ENCODE measurements at regions not wholly inside any gene's neighbourhood (a gene's known extent, or its start where the extent isn't known, plus 50 kb on each side); places are given as distances from the start of the nearest gene placed in this dataset.

DNA sequence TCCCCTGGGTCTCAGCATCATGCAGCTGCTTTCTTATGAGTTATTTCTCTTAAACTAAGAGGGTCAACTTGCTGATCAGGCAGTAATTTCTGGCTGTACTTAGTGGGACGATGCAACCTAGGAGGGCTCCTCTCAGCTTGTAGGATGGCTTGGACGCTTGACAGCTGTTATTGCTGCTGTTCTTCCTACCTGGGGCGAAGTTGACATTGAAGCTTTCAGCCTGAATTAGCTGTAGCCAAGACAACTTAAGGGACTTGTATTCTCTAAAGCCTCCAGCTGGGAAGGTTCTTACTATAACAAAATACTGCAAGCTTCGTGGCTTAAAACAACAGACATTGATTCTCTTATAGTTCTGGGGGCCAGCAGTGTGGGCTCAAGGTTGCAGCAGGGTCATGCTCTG lies 224.9 kb downstream of the ACTR3B start:
- TF ChIP-seq, protein P1, sequence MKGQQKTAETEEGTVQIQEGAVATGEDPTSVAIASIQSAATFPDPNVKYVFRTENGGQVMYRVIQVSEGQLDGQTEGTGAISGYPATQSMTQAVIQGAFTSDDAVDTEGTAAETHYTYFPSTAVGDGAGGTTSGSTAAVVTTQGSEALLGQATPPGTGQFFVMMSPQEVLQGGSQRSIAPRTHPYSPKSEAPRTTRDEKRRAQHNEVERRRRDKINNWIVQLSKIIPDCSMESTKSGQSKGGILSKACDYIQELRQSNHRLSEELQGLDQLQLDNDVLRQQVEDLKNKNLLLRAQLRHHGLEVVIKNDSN (IDR thresholded peaks at IDR 0.05) = no peak
- TF ChIP-seq TEAD4 (IDR thresholded peaks at IDR 0.05) (no peak), EGR1 (IDR thresholded peaks at IDR 0.05) (no peak), CEBPB (IDR thresholded peaks at IDR 0.05) (no peak), YY1 (IDR thresholded peaks at IDR 0.05; ENCODE audit: low read depth) (no peak), FOXM1 (IDR thresholded peaks at IDR 0.05; ENCODE audit: borderline replicate concordance, low read depth) (no peak), ZBTB7A (IDR thresholded peaks at IDR 0.05; ENCODE audit: low read depth) (no peak), NFIC (IDR thresholded peaks at IDR 0.05) (no peak), CREB1 (IDR thresholded peaks at IDR 0.05; ENCODE audit: low read depth) (no peak), TAF1 (IDR thresholded peaks at IDR 0.05; ENCODE audit: low read depth) (no peak), EP300 (IDR thresholded peaks at IDR 0.05; ENCODE audit: borderline replicate concordance) (no peak), TCF12 (IDR thresholded peaks at IDR 0.05; ENCODE audit: low read depth) (no peak)
- TF ChIP-seq, protein P2, sequence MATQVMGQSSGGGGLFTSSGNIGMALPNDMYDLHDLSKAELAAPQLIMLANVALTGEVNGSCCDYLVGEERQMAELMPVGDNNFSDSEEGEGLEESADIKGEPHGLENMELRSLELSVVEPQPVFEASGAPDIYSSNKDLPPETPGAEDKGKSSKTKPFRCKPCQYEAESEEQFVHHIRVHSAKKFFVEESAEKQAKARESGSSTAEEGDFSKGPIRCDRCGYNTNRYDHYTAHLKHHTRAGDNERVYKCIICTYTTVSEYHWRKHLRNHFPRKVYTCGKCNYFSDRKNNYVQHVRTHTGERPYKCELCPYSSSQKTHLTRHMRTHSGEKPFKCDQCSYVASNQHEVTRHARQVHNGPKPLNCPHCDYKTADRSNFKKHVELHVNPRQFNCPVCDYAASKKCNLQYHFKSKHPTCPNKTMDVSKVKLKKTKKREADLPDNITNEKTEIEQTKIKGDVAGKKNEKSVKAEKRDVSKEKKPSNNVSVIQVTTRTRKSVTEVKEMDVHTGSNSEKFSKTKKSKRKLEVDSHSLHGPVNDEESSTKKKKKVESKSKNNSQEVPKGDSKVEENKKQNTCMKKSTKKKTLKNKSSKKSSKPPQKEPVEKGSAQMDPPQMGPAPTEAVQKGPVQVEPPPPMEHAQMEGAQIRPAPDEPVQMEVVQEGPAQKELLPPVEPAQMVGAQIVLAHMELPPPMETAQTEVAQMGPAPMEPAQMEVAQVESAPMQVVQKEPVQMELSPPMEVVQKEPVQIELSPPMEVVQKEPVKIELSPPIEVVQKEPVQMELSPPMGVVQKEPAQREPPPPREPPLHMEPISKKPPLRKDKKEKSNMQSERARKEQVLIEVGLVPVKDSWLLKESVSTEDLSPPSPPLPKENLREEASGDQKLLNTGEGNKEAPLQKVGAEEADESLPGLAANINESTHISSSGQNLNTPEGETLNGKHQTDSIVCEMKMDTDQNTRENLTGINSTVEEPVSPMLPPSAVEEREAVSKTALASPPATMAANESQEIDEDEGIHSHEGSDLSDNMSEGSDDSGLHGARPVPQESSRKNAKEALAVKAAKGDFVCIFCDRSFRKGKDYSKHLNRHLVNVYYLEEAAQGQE (IDR thresholded peaks at IDR 0.05; ENCODE audit: low read depth) = no peak

DNA sequence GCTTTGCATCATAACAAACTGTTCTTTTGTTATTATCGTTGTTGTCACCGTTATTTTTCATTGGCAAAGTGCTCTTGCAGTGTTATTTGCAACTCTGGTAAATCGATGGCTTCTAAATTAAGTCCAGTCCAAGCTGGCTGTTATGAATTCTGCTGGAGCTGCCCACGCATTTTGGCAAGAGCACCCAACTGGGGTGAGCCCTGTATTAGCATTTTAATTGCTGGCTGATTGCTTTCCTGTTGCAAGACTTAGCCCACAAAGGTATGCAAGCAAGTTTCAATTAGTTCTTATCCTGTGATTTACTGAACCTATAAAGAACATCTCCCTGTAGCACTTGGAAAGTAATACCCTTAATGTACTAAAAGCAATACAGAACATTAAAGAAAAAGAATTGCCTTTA lies 226.8 kb downstream of the ACTR3B start:
- TF ChIP-seq EP300 (IDR thresholded peaks at IDR 0.05; ENCODE audit: borderline replicate concordance) (no peak), RAD21 (IDR thresholded peaks at IDR 0.05; ENCODE audit: low read depth) (no peak), YY1 (IDR thresholded peaks at IDR 0.05; ENCODE audit: low read depth) (no peak), ZBTB7A (IDR thresholded peaks at IDR 0.05; ENCODE audit: low read depth) (no peak), TAF1 (IDR thresholded peaks at IDR 0.05; ENCODE audit: low read depth) (no peak), CREB1 (IDR thresholded peaks at IDR 0.05; ENCODE audit: low read depth) (no peak), EGR1 (IDR thresholded peaks at IDR 0.05) (no peak), FOXM1 (IDR thresholded peaks at IDR 0.05; ENCODE audit: borderline replicate concordance, low read depth) (no peak), TCF12 (IDR thresholded peaks at IDR 0.05; ENCODE audit: low read depth) (no peak), TEAD4 (IDR thresholded peaks at IDR 0.05) (no peak), MAX (IDR thresholded peaks at IDR 0.05) (no peak), NFIC (IDR thresholded peaks at IDR 0.05) (no peak), CEBPB (IDR thresholded peaks at IDR 0.05) (no peak)
- TF ChIP-seq, protein P2 (IDR thresholded peaks at IDR 0.05; ENCODE audit: low read depth) = no peak
- TF ChIP-seq, protein P1 (IDR thresholded peaks at IDR 0.05) = no peak

GRCh38 chr7:152987656-152988055 lies 228.1 kb downstream of the ACTR3B start:
- no peak for TF ChIP-seq ZBTB7A (IDR thresholded peaks at IDR 0.05; ENCODE audit: low read depth)
- TF ChIP-seq NFIC (IDR thresholded peaks at IDR 0.05) = no peak
- TF ChIP-seq CEBPB (IDR thresholded peaks at IDR 0.05) = no peak
- no peak for TF ChIP-seq MAX (IDR thresholded peaks at IDR 0.05)
- TF ChIP-seq FOXM1 (IDR thresholded peaks at IDR 0.05; ENCODE audit: borderline replicate concordance, low read depth) = no peak
- TF ChIP-seq TCF12 (IDR thresholded peaks at IDR 0.05; ENCODE audit: low read depth) = no peak
- no peak for TF ChIP-seq CREB1 (IDR thresholded peaks at IDR 0.05; ENCODE audit: low read depth)
- no peak for TF ChIP-seq EGR1 (IDR thresholded peaks at IDR 0.05)
- no peak for TF ChIP-seq EP300 (IDR thresholded peaks at IDR 0.05; ENCODE audit: borderline replicate concordance)
- TF ChIP-seq YY1 (IDR thresholded peaks at IDR 0.05; ENCODE audit: low read depth) = no peak
- TF ChIP-seq, protein P1 (IDR thresholded peaks at IDR 0.05) = no peak
- no peak for TF ChIP-seq TEAD4 (IDR thresholded peaks at IDR 0.05)
- TF ChIP-seq TAF1 (IDR thresholded peaks at IDR 0.05; ENCODE audit: low read depth) = no peak
- TF ChIP-seq, protein P2 (IDR thresholded peaks at IDR 0.05; ENCODE audit: low read depth) = no peak
- TF ChIP-seq RAD21 (IDR thresholded peaks at IDR 0.05; ENCODE audit: low read depth) = no peak

DNA sequence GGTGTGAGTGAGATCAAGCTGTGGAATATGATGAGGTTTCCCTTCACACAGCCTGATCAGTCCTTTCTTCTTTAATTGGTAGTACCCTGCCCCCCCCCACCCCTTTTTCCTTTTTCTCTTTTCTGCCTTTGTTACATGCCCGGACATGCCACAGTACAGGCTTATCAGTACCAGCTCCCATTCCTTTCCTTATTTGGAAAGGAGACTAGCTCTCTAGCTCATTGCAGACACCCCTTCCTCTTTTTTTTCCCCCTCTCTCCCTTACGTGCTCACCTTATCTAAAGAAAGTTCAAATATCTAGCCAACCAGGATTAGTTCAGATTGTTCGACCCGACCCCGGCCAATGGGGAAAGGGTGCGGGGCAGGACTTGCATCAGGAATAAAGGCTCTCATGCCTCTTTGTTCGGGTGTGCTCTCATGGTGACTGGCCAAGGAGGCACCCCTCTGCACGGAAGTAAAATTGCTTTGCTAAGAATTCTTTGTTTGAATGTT lies 230.4 kb downstream of the ACTR3B start:
- TF ChIP-seq TAF1 (IDR thresholded peaks at IDR 0.05; ENCODE audit: low read depth) (no peak), MAX (IDR thresholded peaks at IDR 0.05) (no peak)
